Ishikawa (cell line): ENCODE measurements at regions not wholly inside any gene's neighbourhood (a gene's known extent, or its start where the extent isn't known, plus 50 kb on each side); places are given as distances from the start of the nearest gene placed in this dataset.

Experiments
- CEBPB ChIP-seq: IDR thresholded peaks from 2 replicates; pipeline ENCODE4 v1.6.1; 2012
- CREB1 ChIP-seq: IDR thresholded peaks from 2 replicates; pipeline ENCODE4 v1.6.1; 2012; ENCODE audit warnings: low read depth
- EGR1 ChIP-seq: IDR thresholded peaks from 2 replicates; pipeline ENCODE4 v1.6.1; 2012
- EP300 ChIP-seq: IDR thresholded peaks from 2 replicates; pipeline ENCODE4 v1.6.1; 2012; ENCODE audit warnings: borderline replicate concordance
- FOXM1 ChIP-seq: IDR thresholded peaks from 2 replicates; pipeline ENCODE4 v1.6.1; 2012; ENCODE audit warnings: low read depth, borderline replicate concordance
- NFIC ChIP-seq: IDR thresholded peaks from 2 replicates; pipeline ENCODE4 v1.6.1; 2012
- RAD21 ChIP-seq: IDR thresholded peaks from 2 replicates; pipeline ENCODE4 v1.6.1; 2012; ENCODE audit warnings: low read depth
- TAF1 ChIP-seq: IDR thresholded peaks from 2 replicates; pipeline ENCODE4 v1.6.1; 2012; ENCODE audit warnings: low read depth, mild to moderate bottlenecking
- TCF12 ChIP-seq: IDR thresholded peaks from 2 replicates; pipeline ENCODE4 v1.6.1; 2012; ENCODE audit warnings: low read depth
- TEAD4 ChIP-seq: IDR thresholded peaks from 2 replicates; pipeline ENCODE4 v1.6.1; 2012
- YY1 ChIP-seq: IDR thresholded peaks from 2 replicates; pipeline ENCODE4 v1.6.1; 2012; ENCODE audit warnings: low read depth
- ZBTB7A ChIP-seq: IDR thresholded peaks from 2 replicates; pipeline ENCODE4 v1.6.1; 2012; ENCODE audit warnings: low read depth
- TF ChIP-seq, protein P1 (sequence below): IDR thresholded peaks from 2 replicates; pipeline ENCODE4 v1.6.1; 2012
- TF ChIP-seq, protein P2 (sequence below): IDR thresholded peaks from 2 replicates; pipeline ENCODE4 v1.6.1; 2012
- TF ChIP-seq, protein P3 (sequence below): IDR thresholded peaks from 2 replicates; pipeline ENCODE4 v1.6.1; 2012; ENCODE audit warnings: low read depth, mild to moderate bottlenecking

GRCh38 chr20:25750765-25751696 lies 54.4 kb upstream of the ZNF337 start:
- no peak for TF ChIP-seq CEBPB
- TF ChIP-seq, protein P1, sequence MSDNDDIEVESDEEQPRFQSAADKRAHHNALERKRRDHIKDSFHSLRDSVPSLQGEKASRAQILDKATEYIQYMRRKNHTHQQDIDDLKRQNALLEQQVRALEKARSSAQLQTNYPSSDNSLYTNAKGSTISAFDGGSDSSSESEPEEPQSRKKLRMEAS = peak; percentile 66
- peak; percentile 47; the same call in 1 of the 2 replicates for TF ChIP-seq TAF1
- peak; percentile 72 for TF ChIP-seq EGR1
- TF ChIP-seq RAD21 = no peak
- peak; percentile 41; the same call in 1 of the 2 replicates for TF ChIP-seq CREB1
- TF ChIP-seq, protein P2, sequence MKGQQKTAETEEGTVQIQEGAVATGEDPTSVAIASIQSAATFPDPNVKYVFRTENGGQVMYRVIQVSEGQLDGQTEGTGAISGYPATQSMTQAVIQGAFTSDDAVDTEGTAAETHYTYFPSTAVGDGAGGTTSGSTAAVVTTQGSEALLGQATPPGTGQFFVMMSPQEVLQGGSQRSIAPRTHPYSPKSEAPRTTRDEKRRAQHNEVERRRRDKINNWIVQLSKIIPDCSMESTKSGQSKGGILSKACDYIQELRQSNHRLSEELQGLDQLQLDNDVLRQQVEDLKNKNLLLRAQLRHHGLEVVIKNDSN = peak; percentile 23; the same call in 1 of the 2 replicates

DNA sequence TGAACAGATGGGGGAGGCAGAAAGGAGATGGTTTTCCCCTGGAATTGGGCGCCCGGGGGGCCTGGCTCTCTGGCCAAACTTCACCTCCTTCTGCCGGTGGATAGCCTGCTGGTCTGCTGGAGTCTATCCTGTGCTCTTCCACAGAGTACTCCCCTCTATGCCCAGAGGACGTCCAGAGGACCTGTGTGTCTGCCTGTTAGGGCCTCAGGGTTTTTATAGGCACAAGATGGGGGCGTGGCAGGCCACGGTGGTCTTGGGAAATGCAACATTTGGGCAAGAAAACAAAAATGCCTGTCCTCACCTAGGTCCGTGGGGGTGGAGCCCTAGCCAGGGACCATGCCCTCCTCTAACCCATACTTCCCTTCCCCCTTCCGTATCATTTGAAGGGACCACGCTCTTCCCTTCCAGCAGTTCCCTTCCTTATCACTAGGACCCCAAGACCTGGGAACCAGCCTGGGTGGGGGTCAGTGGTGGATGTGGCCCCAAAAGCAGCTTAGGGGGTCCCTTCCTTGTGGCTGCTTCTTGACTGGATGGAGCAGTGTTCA lies 53.6 kb upstream of the ZNF337 start:
- TF ChIP-seq TAF1 = no peak
- no peak for TF ChIP-seq FOXM1
- no peak for TF ChIP-seq YY1
- no peak for TF ChIP-seq NFIC
- no peak for TF ChIP-seq CEBPB
- TF ChIP-seq EP300 = no peak
- TF ChIP-seq TCF12 = no peak
- TF ChIP-seq, protein P1 = no peak
- TF ChIP-seq ZBTB7A = no peak
- TF ChIP-seq CREB1 = no peak
- TF ChIP-seq, protein P3, sequence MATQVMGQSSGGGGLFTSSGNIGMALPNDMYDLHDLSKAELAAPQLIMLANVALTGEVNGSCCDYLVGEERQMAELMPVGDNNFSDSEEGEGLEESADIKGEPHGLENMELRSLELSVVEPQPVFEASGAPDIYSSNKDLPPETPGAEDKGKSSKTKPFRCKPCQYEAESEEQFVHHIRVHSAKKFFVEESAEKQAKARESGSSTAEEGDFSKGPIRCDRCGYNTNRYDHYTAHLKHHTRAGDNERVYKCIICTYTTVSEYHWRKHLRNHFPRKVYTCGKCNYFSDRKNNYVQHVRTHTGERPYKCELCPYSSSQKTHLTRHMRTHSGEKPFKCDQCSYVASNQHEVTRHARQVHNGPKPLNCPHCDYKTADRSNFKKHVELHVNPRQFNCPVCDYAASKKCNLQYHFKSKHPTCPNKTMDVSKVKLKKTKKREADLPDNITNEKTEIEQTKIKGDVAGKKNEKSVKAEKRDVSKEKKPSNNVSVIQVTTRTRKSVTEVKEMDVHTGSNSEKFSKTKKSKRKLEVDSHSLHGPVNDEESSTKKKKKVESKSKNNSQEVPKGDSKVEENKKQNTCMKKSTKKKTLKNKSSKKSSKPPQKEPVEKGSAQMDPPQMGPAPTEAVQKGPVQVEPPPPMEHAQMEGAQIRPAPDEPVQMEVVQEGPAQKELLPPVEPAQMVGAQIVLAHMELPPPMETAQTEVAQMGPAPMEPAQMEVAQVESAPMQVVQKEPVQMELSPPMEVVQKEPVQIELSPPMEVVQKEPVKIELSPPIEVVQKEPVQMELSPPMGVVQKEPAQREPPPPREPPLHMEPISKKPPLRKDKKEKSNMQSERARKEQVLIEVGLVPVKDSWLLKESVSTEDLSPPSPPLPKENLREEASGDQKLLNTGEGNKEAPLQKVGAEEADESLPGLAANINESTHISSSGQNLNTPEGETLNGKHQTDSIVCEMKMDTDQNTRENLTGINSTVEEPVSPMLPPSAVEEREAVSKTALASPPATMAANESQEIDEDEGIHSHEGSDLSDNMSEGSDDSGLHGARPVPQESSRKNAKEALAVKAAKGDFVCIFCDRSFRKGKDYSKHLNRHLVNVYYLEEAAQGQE = no peak
- TF ChIP-seq TEAD4 = no peak
- TF ChIP-seq, protein P2 = no peak
- TF ChIP-seq EGR1 = no peak
- TF ChIP-seq RAD21 = no peak

DNA sequence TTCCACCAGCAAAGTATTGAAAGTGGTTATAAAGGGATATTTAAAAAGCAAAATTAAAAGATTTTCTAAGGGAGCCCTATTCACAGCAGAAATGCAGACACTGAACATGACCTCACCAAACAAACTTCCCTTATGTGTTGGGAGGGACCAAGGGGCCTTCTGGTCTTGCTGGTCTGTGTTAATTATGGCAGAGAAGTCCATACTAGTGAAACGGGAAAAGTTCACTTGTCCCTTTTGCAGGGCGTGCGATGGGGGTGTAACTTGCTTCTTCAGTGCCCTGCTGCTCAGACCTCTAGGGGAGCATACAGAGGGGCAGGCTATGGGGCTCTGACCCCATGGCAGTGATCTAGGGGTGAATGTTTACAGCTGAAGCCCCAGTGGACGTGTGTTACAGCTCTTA lies 53.0 kb upstream of the ZNF337 start:
- TF ChIP-seq, protein P3 = no peak
- TF ChIP-seq NFIC = no peak
